Osteocyte (in vitro differentiated cells): ENCODE measurements at regions not wholly inside any gene's neighbourhood (a gene's known extent, or its start where the extent isn't known, plus 50 kb on each side); places are given as distances from the start of the nearest gene placed in this dataset.
A peak's percentile ranks its signal among the peaks of the same experiment; 100 is the strongest.

Experiments used
- DNase-seq: peaks from one replicate; pipeline ENCODE4 v3.0.0; 2021; ENCODE audit warnings: mixed read lengths; ENCODE audit not compliant: unreplicated experiment; ENCODE audit errors: extremely low spot score
- H3K27ac Mint-ChIP-seq: one replicate; pipeline ENCODE4 v1.8.0; 2021; ENCODE audit warnings: mild to moderate bottlenecking, mixed read lengths; ENCODE audit not compliant: unreplicated experiment
- H3K27me3 Mint-ChIP-seq: one replicate; pipeline ENCODE4 v1.8.0; 2021; ENCODE audit warnings: mixed read lengths; ENCODE audit not compliant: unreplicated experiment
- H3K36me3 Mint-ChIP-seq: one replicate; pipeline ENCODE4 v1.8.0; 2021; ENCODE audit warnings: mixed read lengths; ENCODE audit not compliant: unreplicated experiment
- H3K4me1 Mint-ChIP-seq: one replicate; pipeline ENCODE4 v1.8.0; 2021; ENCODE audit warnings: mixed read lengths; ENCODE audit not compliant: unreplicated experiment
- H3K4me3 Mint-ChIP-seq: one replicate; pipeline ENCODE4 v1.8.0; 2021; ENCODE audit warnings: mild to moderate bottlenecking, moderate library complexity, mixed read lengths; ENCODE audit not compliant: unreplicated experiment
- H3K9me3 Mint-ChIP-seq: one replicate; pipeline ENCODE4 v1.8.0; 2021; ENCODE audit warnings: mixed read lengths; ENCODE audit not compliant: unreplicated experiment
- CTCF ChIP-seq: fragments of 200-600 bp; sonication (generic); IDR thresholded peaks from 2 replicates; pipeline ENCODE4 v1.5.0; 2021; ENCODE audit warnings: antibody characterized with exemption, mild to moderate bottlenecking, moderate library complexity

- no peak overlapping the region for H3K4me3 Mint-ChIP-seq
- DNase-seq = peak; percentile 73
- H3K27me3 Mint-ChIP-seq = peaks cover 15% of the 10 kb centered on the region
- no peaks in the 10 kb centered on the region for H3K9me3 Mint-ChIP-seq
- H3K4me1 Mint-ChIP-seq = no peaks in the 10 kb centered on the region
- no peak overlapping the region for H3K27ac Mint-ChIP-seq
- no peak for TF ChIP-seq CTCF
- H3K36me3 Mint-ChIP-seq = no peaks in the 10 kb centered on the region
Measured at GRCh38 chr13:20340136-20340758, 108.1 kb upstream of the GJB6 start.

- Mint-ChIP-seq H3K27ac (no peak overlapping the region), H3K27me3 (peaks cover 22% of the 10 kb centered on the region), H3K4me1 (no peaks in the 10 kb centered on the region), H3K9me3 (no peaks in the 10 kb centered on the region), H3K36me3 (no peaks in the 10 kb centered on the region), H3K4me3 (no peak overlapping the region)
- TF ChIP-seq CTCF = no peak
- DNase-seq = no peak
Measured at GRCh38 chr13:20337884-20338551, 105.9 kb upstream of the GJB6 start.

DNA sequence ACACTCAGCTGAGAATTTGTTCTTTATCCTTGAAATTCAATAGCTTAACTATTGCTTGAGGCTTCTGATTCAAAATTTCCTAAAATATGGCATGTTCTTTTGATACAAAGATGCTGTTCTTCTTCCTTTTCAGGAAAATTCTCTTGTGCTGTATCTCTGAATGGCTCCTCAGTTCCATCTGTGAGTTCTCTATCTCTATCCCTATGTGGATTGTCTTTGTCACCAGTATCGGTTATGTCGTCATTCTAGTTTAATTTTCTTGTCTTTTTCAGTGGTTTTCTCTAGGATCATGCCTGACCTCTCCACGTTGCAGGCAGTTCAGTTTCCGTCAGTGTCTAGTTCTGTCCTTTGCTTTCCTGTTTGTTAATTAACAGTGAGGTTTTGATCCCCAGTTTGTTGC is 104.6 kb upstream of the GJB6 start:
- no peaks in the 10 kb centered on the region for H3K36me3 Mint-ChIP-seq
- H3K27me3 Mint-ChIP-seq = peaks cover 31% of the 10 kb centered on the region
- no peaks in the 10 kb centered on the region for H3K4me1 Mint-ChIP-seq
- H3K4me3 Mint-ChIP-seq = no peak overlapping the region
- no peaks in the 10 kb centered on the region for H3K9me3 Mint-ChIP-seq
- H3K27ac Mint-ChIP-seq = no peak overlapping the region
- DNase-seq = peak; percentile 23
- no peak for TF ChIP-seq CTCF

- Mint-ChIP-seq H3K27ac (no peak overlapping the region), H3K36me3 (no peaks in the 10 kb centered on the region), H3K4me1 (no peaks in the 10 kb centered on the region), H3K9me3 (no peaks in the 10 kb centered on the region), H3K4me3 (no peak overlapping the region), H3K27me3 (peaks cover 47% of the 10 kb centered on the region)
- DNase-seq = peak; percentile 54
- no peak for TF ChIP-seq CTCF
Measured at GRCh38 chr13:20334309-20334708, 102.2 kb upstream of the GJB6 start.

- TF ChIP-seq CTCF = no peak
- no peak overlapping the region for H3K4me3 Mint-ChIP-seq
- no peaks in the 10 kb centered on the region for H3K4me1 Mint-ChIP-seq
- no peak overlapping the region for H3K27ac Mint-ChIP-seq
- peaks cover 57% of the 10 kb centered on the region for H3K27me3 Mint-ChIP-seq
- no peak for DNase-seq
- no peaks in the 10 kb centered on the region for H3K9me3 Mint-ChIP-seq
- H3K36me3 Mint-ChIP-seq = no peaks in the 10 kb centered on the region
Measured at GRCh38 chr13:20332361-20333096, 100.4 kb upstream of the GJB6 start.
